GM19372 (cell line): ENCODE measurements at regions not wholly inside any gene's neighbourhood (a gene's known extent, or its start where the extent isn't known, plus 50 kb on each side); places are given as distances from the start of the nearest gene placed in this dataset.

Experiments
- ATAC-seq: cut with Tn5 transposase; IDR thresholded peaks from one replicate; pipeline ENCODE4 v1.9.1; 2021; ENCODE audit warnings: mild to moderate bottlenecking, low read depth, moderate library complexity; ENCODE audit not compliant: unreplicated experiment

- no peak for ATAC-seq
Observed at GRCh38 chr2:74063486-74063885, 78.8 kb downstream of the TET3 start.

DNA sequence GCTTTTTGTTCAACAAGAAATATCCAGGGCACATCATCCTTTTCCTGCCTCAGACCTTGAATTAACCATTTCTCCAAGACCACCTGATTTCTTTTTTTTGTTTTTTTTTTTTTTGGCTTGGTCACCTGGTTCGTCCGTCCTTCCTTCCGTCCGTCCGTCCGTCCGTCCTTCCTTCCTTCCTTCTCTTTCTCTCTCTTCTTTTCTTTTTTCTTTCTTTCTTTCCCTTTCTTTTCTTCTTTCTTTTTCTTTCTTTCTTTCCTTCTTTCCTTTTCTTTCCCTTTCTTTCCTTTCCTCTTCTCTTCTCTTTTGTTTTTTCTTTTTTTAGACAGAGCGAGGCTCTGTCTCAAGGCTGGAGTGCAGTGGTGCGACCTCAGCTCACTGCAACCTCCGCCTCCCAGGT lies 80.7 kb downstream of the TET3 start:
- no peak for ATAC-seq

DNA sequence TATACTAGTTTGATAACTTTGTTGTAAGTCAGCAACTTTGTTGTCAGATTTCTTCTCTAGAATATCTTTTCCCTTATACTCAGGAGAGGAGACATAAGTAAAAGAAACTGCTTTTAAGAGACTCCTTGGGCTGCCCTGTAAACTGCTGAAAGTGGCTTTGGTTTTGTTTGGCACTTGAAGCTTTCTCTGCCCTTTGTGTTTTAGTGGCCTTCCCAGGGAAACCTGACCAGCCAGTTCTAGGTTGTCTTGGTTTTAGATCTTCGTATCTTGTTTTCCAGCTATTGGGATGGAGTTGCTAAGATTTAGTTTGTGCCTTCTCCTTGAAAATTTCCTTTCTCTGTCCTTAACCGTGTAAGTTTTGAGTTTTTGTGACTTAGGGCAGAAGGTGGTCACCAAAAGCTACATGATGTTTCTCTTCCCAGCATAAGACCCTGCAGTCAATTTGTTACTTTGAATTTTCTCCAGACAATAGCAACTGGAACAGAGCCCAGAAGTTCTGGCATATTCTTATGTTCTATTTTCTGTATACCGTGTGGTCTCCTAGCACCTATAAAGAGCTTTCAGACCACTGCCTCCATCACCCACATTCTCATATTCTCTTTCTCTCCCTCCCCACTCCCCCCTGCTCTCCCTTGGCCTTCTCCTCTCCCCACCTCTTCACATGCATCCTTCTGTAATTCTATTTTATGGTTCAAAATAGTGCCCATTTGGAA lies 81.1 kb downstream of the BOLA3 start:
- no peak for ATAC-seq

GRCh38 chr2:74067221-74067747 lies 80.4 kb downstream of the BOLA3 start:
- no peak for ATAC-seq

DNA sequence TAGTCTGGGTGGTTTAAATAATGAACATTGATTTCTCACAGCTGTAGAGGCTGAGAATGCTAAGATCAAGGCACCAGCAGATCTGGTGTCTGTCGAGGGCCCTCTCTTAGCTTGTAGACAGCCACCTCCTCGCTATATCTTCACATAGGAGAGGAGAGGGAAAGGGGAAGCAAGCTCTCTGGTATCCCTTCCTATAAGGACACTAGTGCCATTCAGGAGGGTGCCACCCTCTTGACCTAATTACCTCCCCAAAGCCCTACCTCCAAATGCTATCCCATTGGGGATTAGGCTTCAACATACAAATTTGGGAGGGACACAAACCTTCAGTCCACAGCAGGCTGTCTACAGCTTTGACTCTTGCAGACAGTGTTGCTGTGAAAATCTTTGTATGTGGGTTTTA lies 76.7 kb downstream of the BOLA3 start:
- no peak for ATAC-seq

DNA sequence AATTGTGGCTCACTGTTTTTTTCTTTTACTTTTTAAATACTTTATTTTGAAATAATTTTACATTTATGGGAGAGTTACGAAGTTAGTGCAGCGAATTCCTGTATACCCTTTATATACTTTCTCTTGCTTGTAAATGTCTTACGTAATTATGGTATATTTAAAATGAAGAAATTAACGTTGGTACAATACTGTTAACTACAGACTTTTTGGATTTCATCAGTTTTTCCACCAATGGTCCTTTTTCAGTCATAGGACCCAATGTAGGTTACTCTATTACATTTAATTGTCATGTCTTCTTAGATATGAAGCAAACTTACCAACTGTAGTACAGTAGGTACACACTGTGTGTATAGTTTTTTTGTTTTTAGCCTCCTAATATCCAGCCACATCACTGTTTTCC lies 76.3 kb downstream of the BOLA3 start:
- no peak for ATAC-seq

DNA sequence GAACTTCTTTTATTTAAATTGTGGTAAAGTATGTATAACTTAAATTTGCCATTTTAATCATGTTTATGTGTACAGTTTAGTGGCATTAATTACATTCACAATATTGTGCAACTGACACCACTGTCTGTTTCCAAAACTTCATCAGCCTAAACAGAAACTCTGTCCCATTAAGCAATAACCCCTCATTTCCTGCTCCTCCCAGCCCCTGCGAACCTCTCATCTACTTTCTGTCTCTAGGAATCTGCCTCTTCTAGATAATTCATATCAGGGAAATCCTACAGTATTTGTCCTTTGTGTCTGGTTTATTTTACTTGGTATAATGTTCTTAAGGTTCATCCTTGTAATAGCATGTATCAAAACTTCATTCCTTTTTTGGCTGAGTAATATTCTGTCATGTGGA lies 75.1 kb downstream of the BOLA3 start:
- no peak for ATAC-seq

- ATAC-seq, result no peak
Observed at GRCh38 chr2:74074487-74074886, 73.2 kb downstream of the BOLA3 start.

DNA sequence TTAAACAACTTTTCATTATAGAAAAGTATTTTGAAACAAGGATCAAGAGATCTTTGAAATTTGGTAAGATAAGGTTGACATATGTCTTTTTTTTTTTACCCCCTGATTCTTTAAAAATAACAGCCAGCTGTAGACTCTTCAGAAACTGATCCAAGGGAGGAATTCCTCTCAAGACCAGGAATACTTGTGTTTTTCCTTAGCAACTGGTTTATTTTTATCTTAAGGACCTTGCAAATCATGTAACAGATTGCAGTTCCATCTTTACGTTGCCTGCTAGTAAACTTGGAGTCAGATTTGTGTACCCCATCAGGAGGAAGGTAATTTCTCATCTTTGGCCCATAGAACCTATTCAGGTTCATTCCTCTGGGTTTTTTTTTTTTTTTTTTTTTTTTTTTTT lies 71.6 kb downstream of the BOLA3 start:
- ATAC-seq, result no peak

DNA sequence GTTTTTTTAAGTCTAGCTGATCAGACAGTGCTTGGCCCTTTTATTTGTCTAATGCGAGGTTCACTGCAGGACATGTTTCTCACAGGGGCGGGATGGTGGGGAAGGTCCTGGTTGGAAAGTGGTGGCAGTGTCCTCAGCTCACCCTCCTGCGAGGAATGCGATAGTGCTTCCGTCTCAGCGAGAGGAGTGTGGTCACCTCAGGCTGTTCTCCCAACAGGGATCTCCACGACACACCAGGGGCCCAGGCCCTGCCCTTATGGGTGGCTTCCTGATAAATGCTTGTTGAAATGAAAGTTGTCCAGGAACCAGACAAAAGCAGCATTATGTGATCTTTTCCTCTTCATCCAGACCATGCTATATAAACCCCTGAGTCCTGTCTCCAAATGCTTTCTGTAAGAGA lies 70.1 kb downstream of the BOLA3 start:
- no peak for ATAC-seq

DNA sequence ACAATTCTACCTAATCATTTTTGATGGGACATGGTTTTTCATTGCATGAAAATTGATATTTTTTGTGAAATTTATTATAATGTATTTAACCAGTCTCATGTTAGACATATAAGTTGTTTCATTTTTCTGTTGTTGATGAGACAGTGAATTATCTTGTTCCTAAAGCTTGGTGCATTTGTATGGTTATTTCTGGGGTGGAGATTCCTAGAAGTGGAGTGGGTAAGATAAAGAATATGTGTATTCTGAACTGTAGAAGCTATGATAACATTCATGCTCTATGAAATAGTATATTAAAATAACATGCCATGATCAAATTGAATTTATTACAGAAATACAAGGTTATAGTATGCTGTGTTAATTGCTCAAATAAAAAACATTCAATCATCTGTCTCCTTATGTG lies 69.2 kb downstream of the BOLA3 start:
- no peak for ATAC-seq

- peak; percentile 76 for ATAC-seq
Observed at GRCh38 chr2:74079522-74080341, 68.0 kb downstream of the BOLA3 start.

GRCh38 chr2:74080346-74080745 lies 67.4 kb downstream of the BOLA3 start:
- ATAC-seq, result peak; percentile 23

GRCh38 chr2:74081030-74081762 lies 66.5 kb downstream of the BOLA3 start:
- ATAC-seq, result no peak

GRCh38 chr2:74081763-74082110 lies 66.0 kb downstream of the BOLA3 start:
- no peak for ATAC-seq

DNA sequence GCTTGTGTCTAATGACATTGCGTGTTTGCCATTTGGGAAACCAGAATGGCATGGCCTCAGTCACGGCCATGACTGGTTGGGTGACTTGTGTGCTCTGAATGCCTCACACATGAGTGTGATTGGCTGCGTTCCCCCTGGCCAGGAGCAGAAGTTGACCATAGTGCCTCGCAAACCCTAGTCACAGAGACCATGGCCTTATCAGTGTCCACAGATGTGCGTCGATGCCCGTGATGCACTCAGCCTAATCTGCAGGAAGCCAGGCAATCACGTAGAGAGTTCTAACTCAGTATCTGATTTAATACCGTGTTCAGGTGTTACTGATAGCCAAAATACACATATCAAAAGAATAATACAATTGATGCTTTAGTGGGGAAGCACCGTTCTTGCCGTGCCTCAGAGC lies 64.0 kb downstream of the BOLA3 start:
- no peak for ATAC-seq
